ENCODE measurements at regions not wholly inside any gene's neighbourhood (a gene's known extent, or its start where the extent isn't known, plus 50 kb on each side); places are given as distances from the start of the nearest gene placed in this dataset.

DNA sequence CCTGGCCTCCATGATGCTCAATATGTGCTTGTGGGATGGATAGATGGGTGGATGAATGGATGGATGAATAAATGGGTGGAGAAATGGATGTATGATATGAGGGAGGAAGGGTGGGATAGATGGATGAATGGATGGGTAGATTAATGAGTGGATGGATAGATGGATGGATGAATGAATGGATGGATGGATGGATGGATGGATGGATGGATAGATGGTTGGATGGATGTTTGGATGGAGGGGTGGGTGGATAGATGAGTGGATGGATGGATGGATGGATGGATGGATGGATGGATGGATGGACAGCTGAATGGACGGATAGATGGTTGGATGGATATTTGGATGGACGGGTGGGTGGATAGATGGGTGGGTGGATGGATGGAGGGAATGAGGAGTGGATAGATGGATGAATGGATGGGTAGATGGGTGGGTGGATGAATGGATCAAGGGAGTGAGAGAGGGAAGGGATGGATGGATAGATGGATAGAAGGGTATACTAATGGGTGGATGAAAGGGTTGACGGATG, 139.4 kb downstream of the CEBPB start:
- TF ChIP-seq, protein P1, sequence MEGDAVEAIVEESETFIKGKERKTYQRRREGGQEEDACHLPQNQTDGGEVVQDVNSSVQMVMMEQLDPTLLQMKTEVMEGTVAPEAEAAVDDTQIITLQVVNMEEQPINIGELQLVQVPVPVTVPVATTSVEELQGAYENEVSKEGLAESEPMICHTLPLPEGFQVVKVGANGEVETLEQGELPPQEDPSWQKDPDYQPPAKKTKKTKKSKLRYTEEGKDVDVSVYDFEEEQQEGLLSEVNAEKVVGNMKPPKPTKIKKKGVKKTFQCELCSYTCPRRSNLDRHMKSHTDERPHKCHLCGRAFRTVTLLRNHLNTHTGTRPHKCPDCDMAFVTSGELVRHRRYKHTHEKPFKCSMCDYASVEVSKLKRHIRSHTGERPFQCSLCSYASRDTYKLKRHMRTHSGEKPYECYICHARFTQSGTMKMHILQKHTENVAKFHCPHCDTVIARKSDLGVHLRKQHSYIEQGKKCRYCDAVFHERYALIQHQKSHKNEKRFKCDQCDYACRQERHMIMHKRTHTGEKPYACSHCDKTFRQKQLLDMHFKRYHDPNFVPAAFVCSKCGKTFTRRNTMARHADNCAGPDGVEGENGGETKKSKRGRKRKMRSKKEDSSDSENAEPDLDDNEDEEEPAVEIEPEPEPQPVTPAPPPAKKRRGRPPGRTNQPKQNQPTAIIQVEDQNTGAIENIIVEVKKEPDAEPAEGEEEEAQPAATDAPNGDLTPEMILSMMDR (IDR thresholded peaks at IDR 0.05): no peak
- TF ChIP-seq POLR2AphosphoS5 (IDR thresholded peaks at IDR 0.05) (no peak), POLR2A (IDR thresholded peaks at IDR 0.05) (no peak)
